ENCODE measurements at regions not wholly inside any gene's neighbourhood (a gene's known extent, or its start where the extent isn't known, plus 50 kb on each side); places are given as distances from the start of the nearest gene placed in this dataset.

GRCh38 chr4:120434756-120435155 lies 368.1 kb upstream of the MAD2L1 start:
- intact Hi-C loops (cut with micrococcal nuclease), result no loop called here

DNA sequence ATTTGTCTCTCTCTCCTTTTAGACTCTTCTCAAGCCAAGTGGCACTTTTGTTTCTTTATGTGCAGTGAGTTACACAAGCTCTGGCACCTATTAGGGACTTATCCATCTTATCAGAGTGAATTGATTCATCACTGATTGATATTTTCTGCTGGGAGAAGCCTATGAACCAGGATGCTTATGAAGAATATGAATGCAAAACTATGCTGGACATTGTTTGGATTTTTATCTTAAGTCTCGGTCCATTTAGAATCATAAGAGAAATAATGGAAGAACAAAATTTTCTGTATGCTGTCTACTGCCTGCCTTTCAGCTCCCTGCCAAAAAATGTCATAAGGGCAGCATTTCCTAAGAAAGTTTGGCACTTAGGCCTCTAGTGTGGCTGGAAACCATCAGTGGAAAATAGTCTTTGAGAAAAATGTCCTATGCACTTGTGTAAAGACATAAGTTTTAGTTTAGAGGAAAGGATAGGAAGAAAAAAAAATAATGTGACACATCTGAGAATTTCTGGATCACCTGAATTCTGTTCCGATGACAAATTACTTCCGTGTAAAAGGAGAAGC lies 365.7 kb upstream of the MAD2L1 start:
- intact Hi-C loops (cut with micrococcal nuclease), result no loop called here

- intact Hi-C loops (cut with micrococcal nuclease), result no loop called here
Measured at GRCh38 chr4:120431180-120431579, 364.5 kb upstream of the MAD2L1 start.

DNA sequence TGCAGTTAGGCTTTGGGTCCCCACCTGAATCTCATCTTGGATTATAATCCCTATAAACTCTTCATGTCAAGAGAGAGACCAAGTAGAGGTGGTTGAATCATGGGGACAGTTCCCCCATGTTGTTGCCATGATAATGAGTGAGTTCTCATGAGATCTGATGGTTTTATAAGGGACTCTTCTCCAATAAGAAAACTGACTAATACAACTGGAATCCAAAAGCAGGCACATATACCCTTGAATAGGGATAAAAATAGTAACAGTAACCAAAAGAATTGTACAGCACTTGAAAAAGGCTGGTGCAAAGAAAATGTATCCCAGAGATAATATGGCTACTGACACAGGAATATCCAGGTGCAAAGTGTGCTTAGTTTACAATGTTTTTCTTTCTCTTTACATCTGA lies 351.5 kb upstream of the MAD2L1 start:
- intact Hi-C loops (cut with micrococcal nuclease), result no loop called here

DNA sequence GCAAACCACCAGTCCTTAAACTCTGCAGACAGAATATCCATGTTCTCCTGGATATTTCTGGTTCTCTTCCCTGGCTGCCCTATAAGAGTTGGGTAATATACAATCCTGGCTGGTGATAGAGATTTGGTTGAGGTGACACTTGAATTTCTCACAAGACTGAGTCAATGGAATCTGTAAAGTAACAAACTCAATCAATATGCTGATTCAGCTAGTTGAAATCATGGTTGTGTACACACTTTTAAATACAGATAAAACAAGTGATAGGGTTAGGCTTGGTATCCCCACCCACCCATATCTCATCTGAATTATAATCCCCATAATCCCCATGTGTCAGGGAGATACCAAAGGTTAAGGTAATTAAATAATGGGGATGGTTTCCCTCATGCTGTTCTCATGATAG lies 349.2 kb upstream of the MAD2L1 start:
- intact Hi-C loops (cut with micrococcal nuclease), result no loop called here

DNA sequence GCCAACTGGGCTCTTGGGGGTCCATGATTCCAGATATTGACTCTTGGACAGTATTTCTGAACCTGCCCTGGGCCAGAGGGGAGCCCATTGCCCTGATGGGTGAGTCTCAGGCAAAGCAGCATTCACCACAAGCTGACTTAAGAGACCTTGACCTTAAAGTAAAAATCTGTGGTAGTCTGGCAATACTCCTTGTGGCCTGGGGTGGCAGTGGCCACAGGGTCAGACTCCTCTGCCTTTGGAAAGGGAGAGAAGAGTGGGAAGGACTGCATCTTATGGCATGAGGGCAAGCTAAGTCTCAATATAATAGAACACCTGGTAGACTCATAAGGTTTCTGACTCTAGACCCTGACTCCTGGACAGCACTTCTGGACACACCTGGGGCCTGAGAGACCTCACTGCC lies 340.3 kb upstream of the MAD2L1 start:
- intact Hi-C loops (cut with micrococcal nuclease), result no loop called here

DNA sequence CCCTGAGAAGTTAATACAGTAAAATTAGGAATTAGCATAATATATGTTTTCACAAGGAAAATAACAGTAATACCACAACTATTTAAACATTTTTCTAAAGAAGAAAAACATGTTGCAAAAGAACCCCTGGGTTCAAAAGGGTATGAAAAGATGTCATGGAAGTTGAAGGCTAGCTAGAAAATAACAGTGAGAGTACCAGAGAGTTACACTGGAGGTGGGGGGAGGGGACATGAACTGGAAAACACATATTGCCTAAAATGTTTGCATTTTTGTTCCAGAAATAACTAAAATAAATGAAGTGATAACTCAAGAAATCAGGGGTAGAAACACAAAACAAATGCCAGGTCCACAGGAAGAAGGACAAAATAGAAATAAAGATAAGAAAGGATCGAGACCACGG lies 336.6 kb upstream of the MAD2L1 start:
- intact Hi-C loops (cut with micrococcal nuclease), result no loop called here

DNA sequence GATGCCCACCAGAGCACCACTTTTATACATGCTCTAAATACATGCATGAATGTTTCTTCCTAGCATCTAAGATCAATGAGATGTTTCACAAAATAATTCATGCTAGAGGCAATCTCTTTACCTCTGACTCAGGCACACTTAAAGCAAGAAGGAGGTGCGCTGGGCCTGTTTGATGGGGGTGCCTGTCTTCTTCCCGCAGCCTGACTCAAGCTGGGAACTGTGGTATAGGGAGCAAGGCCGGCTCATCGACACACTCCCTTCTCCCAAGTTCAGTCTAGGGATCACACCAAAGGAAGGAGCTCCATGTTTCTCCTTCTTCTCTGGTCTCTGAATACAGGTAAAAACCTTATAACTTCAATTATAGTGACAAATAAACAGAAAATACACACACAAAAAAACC lies 333.8 kb upstream of the MAD2L1 start:
- intact Hi-C loops (cut with micrococcal nuclease), result no loop called here

- intact Hi-C loops (cut with micrococcal nuclease), result no loop called here
Measured at GRCh38 chr4:120399826-120400225, 333.2 kb upstream of the MAD2L1 start.

- intact Hi-C loops (cut with micrococcal nuclease), result no loop called here
Measured at GRCh38 chr4:120395746-120396145, 329.1 kb upstream of the MAD2L1 start.

DNA sequence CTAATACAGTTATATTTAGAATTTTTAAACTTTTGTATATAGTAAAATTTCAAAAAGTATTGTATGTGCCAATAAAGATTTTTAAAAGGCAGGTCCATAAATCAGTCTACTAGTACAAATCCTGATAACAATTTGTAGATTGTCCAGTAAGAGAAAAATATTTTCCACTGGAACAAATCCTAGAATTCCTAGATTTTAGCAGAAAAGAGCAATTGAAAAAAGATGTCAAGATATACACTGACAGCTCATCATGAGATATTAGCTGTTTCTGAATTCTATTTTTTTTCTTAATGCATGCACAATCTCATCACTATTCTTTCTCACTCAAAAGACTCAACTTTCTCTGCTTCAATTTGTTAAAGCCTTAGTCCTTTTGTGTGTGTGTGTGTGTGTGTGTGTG lies 289.2 kb upstream of the MAD2L1 start:
- intact Hi-C loops (cut with micrococcal nuclease), result no loop called here

- intact Hi-C loops (cut with micrococcal nuclease), result no loop called here
Measured at GRCh38 chr4:120354381-120354780, 287.7 kb upstream of the MAD2L1 start.

DNA sequence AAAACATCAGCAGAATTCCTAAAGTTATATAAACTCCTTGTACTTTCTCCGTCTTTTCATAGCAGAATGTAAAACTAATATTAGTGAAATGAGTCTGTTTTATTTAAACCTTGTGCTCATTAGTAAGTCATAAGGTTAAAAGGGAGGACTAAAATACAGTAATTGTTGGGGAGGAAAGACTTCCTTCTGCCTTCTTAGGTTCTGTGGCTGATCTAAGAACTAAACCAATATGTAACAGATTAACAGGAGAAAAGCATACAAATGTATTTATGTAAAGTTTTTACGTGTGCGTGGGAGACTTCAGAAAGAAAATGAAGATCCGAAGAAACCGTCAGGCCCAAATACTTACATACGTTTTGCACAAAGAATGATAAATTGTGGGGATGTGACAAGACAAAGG lies 286.6 kb upstream of the MAD2L1 start:
- intact Hi-C loops (cut with micrococcal nuclease), result no loop called here

DNA sequence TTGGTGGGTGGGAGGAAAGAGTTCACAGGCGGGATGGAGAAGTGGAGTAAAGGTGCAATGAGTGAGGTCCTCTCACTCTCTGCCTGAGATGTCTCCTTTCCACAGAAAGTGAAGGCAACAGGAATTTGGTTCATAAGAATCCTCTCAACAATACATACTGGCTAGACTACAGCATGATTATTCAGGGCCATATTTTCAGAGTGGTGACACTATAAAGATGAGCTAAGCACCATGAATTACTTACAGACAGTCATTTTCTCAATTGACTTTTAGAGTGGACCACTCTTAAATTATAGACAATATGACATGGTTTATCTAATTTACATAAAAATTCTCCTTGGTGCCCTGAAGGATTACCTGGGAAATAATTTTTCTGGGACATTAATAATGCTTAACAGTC lies 286.1 kb upstream of the MAD2L1 start:
- intact Hi-C loops (cut with micrococcal nuclease), result no loop called here

DNA sequence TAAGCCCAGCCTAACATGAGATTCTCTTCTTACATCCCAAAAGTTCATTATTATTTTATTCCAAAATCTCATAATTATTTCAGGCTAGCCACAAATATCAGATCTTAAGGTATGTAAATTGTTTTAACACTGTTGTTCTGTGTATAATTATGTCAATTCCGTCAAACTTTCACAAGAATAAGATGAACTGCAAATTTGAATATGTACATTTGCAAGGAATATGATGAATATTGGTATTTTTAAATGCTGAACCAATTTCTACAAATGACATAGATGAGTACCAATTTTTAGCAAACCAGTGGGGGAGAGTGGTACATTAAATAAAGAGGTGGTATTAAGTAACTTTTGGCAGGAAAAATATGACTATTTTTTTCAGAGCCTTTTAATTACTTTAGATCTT lies 282.3 kb upstream of the MAD2L1 start:
- intact Hi-C loops (cut with micrococcal nuclease), result no loop called here

DNA sequence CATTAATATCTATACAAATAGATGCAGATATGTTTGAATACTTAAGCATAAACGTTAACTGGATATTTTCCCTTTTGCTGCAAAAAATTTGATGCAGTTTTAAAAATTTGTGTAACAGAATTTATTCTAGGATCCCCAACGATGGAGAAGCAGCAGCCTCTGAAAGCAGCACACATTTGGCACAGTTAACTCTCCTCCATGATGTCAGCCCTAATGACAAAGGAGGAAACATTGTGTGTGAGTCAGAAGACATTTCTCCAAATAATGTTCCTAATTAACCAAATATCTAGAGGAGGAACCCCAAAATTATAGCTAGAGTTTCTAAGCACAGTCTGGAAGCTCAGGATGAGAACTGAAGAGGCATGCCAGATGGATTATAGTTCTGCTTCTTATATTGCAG lies 281.9 kb upstream of the MAD2L1 start:
- intact Hi-C loops (cut with micrococcal nuclease), result no loop called here

DNA sequence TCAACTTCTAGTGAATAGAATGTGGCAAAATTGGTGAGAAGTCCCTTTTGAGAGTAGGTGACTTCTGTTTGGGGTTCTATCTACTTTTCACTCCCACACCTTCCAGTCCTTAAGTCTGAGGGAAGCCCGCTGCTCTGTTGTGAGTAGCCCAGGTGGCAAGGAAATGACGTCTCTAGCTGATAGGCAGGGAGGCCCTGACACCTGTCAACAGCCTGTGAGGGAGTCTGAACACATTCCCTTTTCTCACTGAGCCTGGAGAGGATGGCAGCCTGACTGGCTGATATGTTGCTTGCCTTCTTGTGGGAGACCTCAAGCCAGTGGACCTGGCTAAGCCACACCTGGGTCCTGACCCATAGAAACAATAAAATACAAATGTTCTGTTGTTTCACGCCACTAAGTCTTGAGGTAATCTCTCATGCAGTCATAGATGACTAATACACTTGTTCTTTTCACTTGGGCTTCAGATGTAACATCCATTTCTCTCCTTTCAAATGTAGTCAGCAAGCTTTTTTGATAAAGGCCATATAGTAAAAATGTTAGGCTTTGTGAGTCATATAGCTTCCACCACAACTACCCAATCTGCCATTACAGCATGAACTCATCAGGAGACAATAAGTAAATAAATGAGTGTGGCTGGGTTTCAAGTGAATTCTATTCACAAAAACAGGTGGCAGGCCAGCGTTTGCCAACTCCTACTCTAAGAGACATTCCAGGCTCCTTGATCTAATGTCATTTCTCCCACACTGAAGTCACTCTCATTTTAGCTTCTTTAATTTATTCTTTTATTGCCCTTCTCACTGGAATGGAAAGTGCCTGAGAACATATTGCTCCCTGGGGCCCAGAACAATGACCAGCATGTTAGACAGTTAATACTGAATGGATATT lies 265.1 kb upstream of the MAD2L1 start:
- intact Hi-C loops (cut with micrococcal nuclease), result no loop called here

DNA sequence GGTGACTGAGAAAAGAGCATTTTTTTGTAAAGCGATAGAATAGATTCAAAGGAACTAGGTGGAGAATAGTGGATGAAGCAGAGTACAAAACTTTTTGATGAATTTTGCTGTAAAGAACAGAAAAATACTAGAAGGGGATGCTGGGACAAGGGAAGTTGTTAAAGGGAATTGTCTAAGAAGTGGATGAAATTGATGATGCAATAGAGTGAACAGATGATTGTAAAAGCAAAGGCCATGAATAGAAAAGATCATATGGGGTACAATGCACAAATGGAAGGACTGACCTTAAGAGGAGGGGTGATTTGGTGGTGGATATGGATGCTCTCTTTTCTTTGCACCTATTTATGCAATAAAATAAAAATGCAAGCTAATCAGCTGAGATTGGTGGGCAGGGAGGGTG lies 262.7 kb upstream of the MAD2L1 start:
- intact Hi-C loops (cut with micrococcal nuclease), result no loop called here

DNA sequence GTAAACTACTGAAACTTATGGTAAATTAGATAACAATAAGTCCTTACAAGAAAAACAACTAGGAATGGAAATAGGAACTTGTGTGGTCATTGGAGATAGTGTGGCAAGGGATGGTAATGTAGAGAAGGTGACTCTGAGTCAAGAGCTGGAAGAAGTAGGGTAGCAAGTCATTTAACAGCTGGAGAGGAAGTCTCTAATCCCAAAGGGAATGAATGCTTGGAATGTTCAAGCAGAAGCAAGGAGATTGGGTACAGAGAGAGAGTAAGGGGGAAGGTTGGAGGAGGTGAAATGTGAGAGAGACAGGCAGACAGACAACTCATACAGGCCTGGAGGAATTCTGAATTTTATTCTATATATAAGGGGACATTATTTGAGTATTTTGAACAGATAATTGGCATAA lies 260.6 kb upstream of the MAD2L1 start:
- intact Hi-C loops (cut with micrococcal nuclease), result no loop called here

GRCh38 chr4:120319046-120319767 lies 252.6 kb upstream of the MAD2L1 start:
- intact Hi-C loops (cut with micrococcal nuclease), result no loop called here

- intact Hi-C loops (cut with micrococcal nuclease), result no loop called here
Measured at GRCh38 chr4:120318196-120318846, 251.7 kb upstream of the MAD2L1 start.

- intact Hi-C loops (cut with micrococcal nuclease), result no loop called here
Measured at GRCh38 chr4:120317713-120318112, 251.1 kb upstream of the MAD2L1 start.

Measured in T-helper 1 cell treated with Interleukin-12 subunit alpha and Interleukin-12 subunit beta and Interleukin-4 antibody, amounts not matched to agents 30 ng/mL and 1 ng/mL, for 36 hours (primary cell).